Left lung (tissue), 4 donors: ENCODE measurements at regions not wholly inside any gene's neighbourhood (a gene's known extent, or its start where the extent isn't known, plus 50 kb on each side); places are given as distances from the start of the nearest gene placed in this dataset.

Experiments
- ATAC-seq: fragments of 200-7000 bp; cut with Tn5 transposase; one replicate; pipeline ENCODE4 v1.9.1; 2020; ENCODE audit warnings: moderate library complexity
- DNase-seq, 4 donors: peaks; one replicate each; pipeline ENCODE4 v3.0.0-alpha.2; 2013 to 2020
- H3K27ac ChIP-seq, 2 donors: fragments of 200-600 bp; sonication (generic) in 1 of 2; one replicate each; pipeline versions ENCODE4 v1.5.0 to v1.8.0; 2020 to 2021
- H3K27me3 ChIP-seq, 2 donors: fragments of 200-600 bp; sonication (generic) in 1 of 2; one replicate each; pipeline versions ENCODE4 v1.5.0 to v1.8.0; 2020 to 2021
- H3K36me3 ChIP-seq, 2 donors: fragments of 200-600 bp; sonication (generic) in 1 of 2; one replicate each; pipeline versions ENCODE4 v1.5.0 to v1.8.0; 2020 to 2021
- H3K4me1 ChIP-seq, 2 donors: fragments of 200-600 bp; one replicate each; pipeline ENCODE4 v1.8.0; 2021
- H3K4me3 ChIP-seq, 2 donors: fragments of 200-600 bp; sonication (generic) in 1 of 2; one replicate each; pipeline versions ENCODE4 v1.5.0 to v1.8.0; 2020 to 2021; ENCODE audit warnings: mild to moderate bottlenecking in 1 of 2
- H3K9me3 ChIP-seq, 2 donors: fragments of 200-600 bp; sonication (generic) in 1 of 2; one replicate each; pipeline versions ENCODE4 v1.5.0 to v1.8.0; 2020 to 2021
- intact Hi-C, 2 donors: fragments of 100-400 bp; cut with DNase I; formaldehyde crosslinking; loops; one replicate each; pipeline versions ENCODE4 v1.11.2 to v1.14.2; 2022
- TF ChIP-seq, protein P1 (sequence below), 2 donors: fragments of 200-600 bp; sonication (generic) in 1 of 2; IDR thresholded peaks; one replicate each; pipeline versions ENCODE4 v1.5.0 to v1.8.0; 2021; ENCODE audit warnings: antibody characterized with exemption in 2 of 2
- donor health status: DM: no; HTN: yes; CAD: no.
- donor health status: DM: no; HTN: no; CAD: no.

DNA sequence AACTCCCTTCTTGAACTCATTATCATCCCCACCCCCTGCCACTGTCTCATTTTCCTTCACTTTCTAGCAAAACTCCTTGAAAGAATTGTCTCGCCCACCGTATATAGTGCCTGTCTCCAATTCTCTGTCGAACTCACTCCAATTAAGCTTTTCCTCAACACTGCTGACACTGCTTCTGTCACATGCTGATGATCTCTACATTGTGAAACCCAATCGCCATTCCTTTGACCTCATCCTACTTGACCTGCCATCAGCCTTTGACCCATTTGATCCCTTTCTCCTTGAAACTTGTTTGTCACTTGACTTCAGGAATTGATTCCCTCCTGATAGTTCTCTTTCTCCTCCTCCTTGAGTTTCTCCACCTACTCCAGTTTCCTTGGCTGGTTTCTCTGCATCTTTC lies 54.8 kb downstream of the CCDC71L start:
- Histone ChIP-seq H3K4me1 (no peaks in the 10 kb centered on the region), H3K9me3 (no peaks in the 10 kb centered on the region), H3K27me3 (no peaks in the 10 kb centered on the region), H3K4me3 (no peak overlapping the region), H3K27ac (no peak overlapping the region), H3K36me3 (no peaks in the 10 kb centered on the region)
- ATAC-seq = no peak
- TF ChIP-seq, protein P1, sequence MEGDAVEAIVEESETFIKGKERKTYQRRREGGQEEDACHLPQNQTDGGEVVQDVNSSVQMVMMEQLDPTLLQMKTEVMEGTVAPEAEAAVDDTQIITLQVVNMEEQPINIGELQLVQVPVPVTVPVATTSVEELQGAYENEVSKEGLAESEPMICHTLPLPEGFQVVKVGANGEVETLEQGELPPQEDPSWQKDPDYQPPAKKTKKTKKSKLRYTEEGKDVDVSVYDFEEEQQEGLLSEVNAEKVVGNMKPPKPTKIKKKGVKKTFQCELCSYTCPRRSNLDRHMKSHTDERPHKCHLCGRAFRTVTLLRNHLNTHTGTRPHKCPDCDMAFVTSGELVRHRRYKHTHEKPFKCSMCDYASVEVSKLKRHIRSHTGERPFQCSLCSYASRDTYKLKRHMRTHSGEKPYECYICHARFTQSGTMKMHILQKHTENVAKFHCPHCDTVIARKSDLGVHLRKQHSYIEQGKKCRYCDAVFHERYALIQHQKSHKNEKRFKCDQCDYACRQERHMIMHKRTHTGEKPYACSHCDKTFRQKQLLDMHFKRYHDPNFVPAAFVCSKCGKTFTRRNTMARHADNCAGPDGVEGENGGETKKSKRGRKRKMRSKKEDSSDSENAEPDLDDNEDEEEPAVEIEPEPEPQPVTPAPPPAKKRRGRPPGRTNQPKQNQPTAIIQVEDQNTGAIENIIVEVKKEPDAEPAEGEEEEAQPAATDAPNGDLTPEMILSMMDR (IDR thresholded peaks at IDR 0.05) = no peak
- intact Hi-C loops = no loop called here
- DNase-seq = no peak

DNA sequence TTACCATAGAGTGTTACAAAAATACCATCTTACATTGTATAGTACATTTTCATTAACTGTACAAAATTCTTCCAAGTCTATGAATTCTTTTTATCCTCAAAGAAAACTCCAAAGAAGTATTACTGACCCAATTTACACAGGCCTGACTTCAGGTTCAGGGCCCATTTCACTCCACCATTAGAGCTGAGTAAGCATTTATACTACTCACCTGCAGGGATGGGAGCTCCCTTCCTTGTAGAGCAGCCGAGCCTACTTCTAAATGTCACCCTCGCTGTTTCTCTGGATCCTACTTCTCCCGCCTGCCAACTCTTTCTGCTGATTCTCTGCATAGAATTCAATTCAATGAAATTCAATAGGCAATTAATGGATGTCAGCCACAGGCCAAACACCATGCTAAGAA lies 56.0 kb downstream of the CCDC71L start:
- no peaks in the 10 kb centered on the region for H3K9me3 ChIP-seq
- intact Hi-C loops = no loop called here
- no peak overlapping the region for H3K4me3 ChIP-seq
- no peaks in the 10 kb centered on the region for H3K36me3 ChIP-seq
- no peak for DNase-seq
- H3K27me3 ChIP-seq = no peaks in the 10 kb centered on the region
- H3K4me1 ChIP-seq = no peaks in the 10 kb centered on the region
- no peak for ATAC-seq
- TF ChIP-seq, protein P1 (IDR thresholded peaks at IDR 0.05) = no peak
- H3K27ac ChIP-seq = no peak overlapping the region

DNA sequence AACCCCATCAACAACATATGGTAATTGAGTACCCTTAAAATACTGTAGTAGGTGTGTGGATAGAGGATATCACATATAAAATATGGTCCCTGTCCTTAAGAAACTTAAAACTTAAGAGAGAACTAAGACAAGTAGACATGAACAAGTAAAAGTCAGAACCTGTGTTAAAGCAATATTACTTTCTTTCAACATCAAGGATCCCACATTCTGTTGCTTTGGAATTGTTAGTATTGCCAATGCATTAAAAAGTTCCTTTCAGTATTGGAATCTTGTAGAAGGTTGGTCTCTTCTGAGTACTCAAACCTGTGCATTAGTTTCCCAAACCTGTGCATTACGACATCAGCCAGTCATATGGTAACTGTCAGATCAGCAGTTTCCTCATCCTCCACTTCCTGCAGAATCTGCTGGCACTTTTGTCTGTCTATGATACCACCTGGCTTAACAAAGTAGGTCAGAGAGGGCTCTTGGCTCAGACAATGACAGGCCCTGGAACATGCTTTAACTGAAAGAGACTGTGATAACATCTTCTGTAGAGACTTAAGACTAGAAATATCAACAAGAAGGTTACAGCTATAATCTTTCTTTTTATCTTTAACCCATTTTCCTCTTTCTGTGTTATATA lies 56.5 kb downstream of the CCDC71L start:
- Histone ChIP-seq H3K9me3 (no peaks in the 10 kb centered on the region), H3K4me3 (no peak overlapping the region), H3K36me3 (no peaks in the 10 kb centered on the region), H3K27ac (no peak overlapping the region), H3K27me3 (no peaks in the 10 kb centered on the region), H3K4me1 (no peaks in the 10 kb centered on the region)
- intact Hi-C loops = no loop called here
- DNase-seq (no peak), ATAC-seq (no peak)
- TF ChIP-seq, protein P1 (IDR thresholded peaks at IDR 0.05) = no peak

DNA sequence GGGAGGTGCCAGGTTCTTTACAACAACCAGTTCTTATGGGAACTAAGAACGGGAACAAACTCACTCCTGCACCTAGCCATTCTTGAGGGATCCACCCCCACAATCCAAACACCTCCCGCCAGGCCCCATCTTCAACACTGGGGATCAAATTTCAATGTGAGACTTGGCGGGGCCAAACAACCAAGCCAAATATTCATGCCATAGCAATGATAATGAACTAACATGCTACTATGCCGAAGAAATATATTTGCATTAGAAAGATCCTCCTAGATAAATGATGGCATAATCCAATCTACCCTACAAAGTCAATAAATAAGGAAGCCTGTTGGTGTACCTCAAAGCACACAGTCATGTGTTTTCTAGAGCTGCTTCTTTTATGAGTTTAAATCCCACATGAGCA lies 57.6 kb downstream of the CCDC71L start:
- intact Hi-C loops = no loop called here
- Histone ChIP-seq H3K9me3 (no peaks in the 10 kb centered on the region), H3K36me3 (no peaks in the 10 kb centered on the region), H3K27me3 (no peaks in the 10 kb centered on the region), H3K4me3 (no peak overlapping the region), H3K27ac (no peak overlapping the region), H3K4me1 (peaks cover 0 to 8% of the 10 kb centered on the region in 2 donors)
- no peak for ATAC-seq
- DNase-seq = no peak
- TF ChIP-seq, protein P1 (IDR thresholded peaks at IDR 0.05) = no peak

DNA sequence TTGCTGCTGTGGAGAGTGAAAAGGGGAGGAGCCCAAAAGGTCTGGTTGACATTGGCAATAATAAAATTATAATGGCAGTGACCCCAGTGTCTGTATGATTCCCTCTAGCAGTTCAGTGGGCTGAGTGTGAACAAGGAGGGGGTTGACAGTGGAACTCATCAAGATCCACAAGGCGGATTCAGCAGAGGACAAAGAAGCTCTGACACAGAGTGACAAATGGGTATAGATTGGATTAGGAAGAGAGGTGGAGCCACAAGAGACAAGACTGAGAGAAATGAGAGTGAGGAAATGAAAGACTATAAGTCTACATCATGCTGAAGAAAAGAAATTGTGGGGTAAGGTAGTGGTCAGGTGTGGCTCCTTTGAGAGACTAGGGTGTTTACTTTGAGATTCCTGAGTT lies 58.9 kb downstream of the CCDC71L start:
- ATAC-seq (no peak), DNase-seq (no peak)
- TF ChIP-seq, protein P1 (IDR thresholded peaks at IDR 0.05) = no peak
- H3K36me3 ChIP-seq = no peaks in the 10 kb centered on the region
- intact Hi-C loops = no loop called here
- H3K4me1 ChIP-seq = peaks cover 0 to 9% of the 10 kb centered on the region in 2 donors
- H3K9me3 ChIP-seq = no peaks in the 10 kb centered on the region
- no peaks in the 10 kb centered on the region for H3K27me3 ChIP-seq
- no peak overlapping the region for H3K4me3 ChIP-seq
- H3K27ac ChIP-seq = no peak overlapping the region
